Endodermal cell (in vitro differentiated cells): ENCODE measurements at regions not wholly inside any gene's neighbourhood (a gene's known extent, or its start where the extent isn't known, plus 50 kb on each side); places are given as distances from the start of the nearest gene placed in this dataset.

Source experiments
- DNase-seq: peaks from one replicate; pipeline ENCODE4 v3.0.0-alpha.2; 2017
- H3K27ac ChIP-seq: 2 replicates; pipeline ENCODE4 v1.5.1; 2013; ENCODE audit warnings: mild to moderate bottlenecking, low read depth, low read length, moderate library complexity
- H3K27me3 ChIP-seq: 2 replicates; pipeline ENCODE4 v1.6.1; 2013; ENCODE audit warnings: mild to moderate bottlenecking, low read length, moderate library complexity; ENCODE audit not compliant: insufficient read depth, control insufficient read depth, poor library complexity, severe bottlenecking
- H3K36me3 ChIP-seq: 2 replicates; pipeline ENCODE4 v1.7.0; 2013; ENCODE audit warnings: mild to moderate bottlenecking, low read length, moderate library complexity; ENCODE audit not compliant: control insufficient read depth, insufficient read depth
- H3K4me1 ChIP-seq: one replicate; pipeline ENCODE4 v1.7.0; 2013; ENCODE audit warnings: low read length; ENCODE audit not compliant: control insufficient read depth, insufficient read depth
- H3K4me3 ChIP-seq: 2 replicates; pipeline ENCODE4 v1.5.1; 2013; ENCODE audit warnings: mild to moderate bottlenecking, low read length, moderate library complexity
- H3K9ac ChIP-seq: 2 replicates; pipeline ENCODE4 v1.6.1; 2013; ENCODE audit warnings: mild to moderate bottlenecking, low read length, moderate library complexity; ENCODE audit not compliant: poor library complexity, severe bottlenecking; ENCODE audit errors: extremely low read depth
- H3K9me3 ChIP-seq: 2 replicates; pipeline ENCODE4 v1.6.1; 2013; ENCODE audit warnings: mild to moderate bottlenecking, low read length, moderate library complexity; ENCODE audit not compliant: control insufficient read depth
- H3K27ac Mint-ChIP-seq: 2 replicates; pipeline ENCODE4 v1.8.0; 2020; ENCODE audit warnings: mixed read lengths
- H3K27me3 Mint-ChIP-seq: 2 replicates; pipeline ENCODE4 v1.8.0; 2021; ENCODE audit warnings: mild to moderate bottlenecking, mixed read lengths; ENCODE audit not compliant: insufficient read depth
- H3K36me3 Mint-ChIP-seq: 2 replicates; pipeline ENCODE4 v1.8.0; 2020; ENCODE audit warnings: low read depth, mixed read lengths
- H3K4me1 Mint-ChIP-seq: 2 replicates; pipeline ENCODE4 v1.8.0; 2020; ENCODE audit warnings: mixed read lengths
- H3K4me3 Mint-ChIP-seq: 2 replicates; pipeline ENCODE4 v1.8.0; 2020; ENCODE audit warnings: mild to moderate bottlenecking, moderate library complexity, mixed read lengths
- H3K9me3 Mint-ChIP-seq: 2 replicates; pipeline ENCODE4 v1.8.0; 2020; ENCODE audit warnings: mild to moderate bottlenecking, mixed read lengths
- WGBS, 2 experiments: methylation state at CpG; one replicate each; pipeline versions ENCODE4 v1.1.5 to v1.1.7; 2013; ENCODE audit warnings: missing lambda C conversion rate in 2 of 2, mixed read lengths in 1 of 2; ENCODE audit not compliant: insufficient coverage in 1 of 2, insufficient read length in 1 of 2; 5-methylcytosine and 5-hydroxymethylcytosine counted together
- TF ChIP-seq, protein P1 (sequence below): fragments of 200-600 bp; sonication (generic); conservative IDR thresholded peaks from 2 replicates; pipeline ENCODE4 v1.5.0; 2021; ENCODE audit warnings: antibody characterized with exemption, mild to moderate bottlenecking

DNA sequence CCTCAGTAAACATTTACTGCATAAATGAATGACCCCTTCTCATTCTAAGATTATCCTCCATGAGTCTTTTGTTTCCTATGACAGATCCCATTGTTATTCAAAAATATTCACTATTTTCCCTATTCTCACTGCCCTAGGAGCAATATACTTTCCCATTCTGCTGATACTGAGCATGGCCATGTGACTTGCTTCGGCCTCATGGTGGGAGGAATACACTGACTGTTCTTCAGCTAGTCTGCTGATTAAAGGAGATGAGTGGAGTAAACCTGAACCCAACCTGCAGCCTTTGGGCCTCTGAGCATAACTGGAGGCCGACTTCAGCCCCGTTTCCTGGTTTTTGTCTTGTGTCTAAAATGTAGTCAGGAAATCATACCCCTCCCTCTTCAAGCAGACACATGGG, 531.8 kb upstream of the SALL1 start:
- H3K4me3 ChIP-seq, result no peak overlapping the region
- Mint-ChIP-seq H3K9me3 (no peaks in the 10 kb centered on the region), H3K36me3 (no peaks in the 10 kb centered on the region), H3K4me1 (peaks cover 17% of the 10 kb centered on the region), H3K4me3 (no peak overlapping the region), H3K27me3 (peaks cover 5% of the 10 kb centered on the region), H3K27ac (no peak overlapping the region)
- H3K9ac ChIP-seq, result no peak overlapping the region
- no peaks in the 10 kb centered on the region for H3K36me3 ChIP-seq
- peaks cover 6% of the 10 kb centered on the region for H3K4me1 ChIP-seq
- no peaks in the 10 kb centered on the region for H3K27me3 ChIP-seq
- 80 to 100% methylated on average over 3 of the region's 3 CpGs for WGBS, 2 experiments
- TF ChIP-seq, protein P1, sequence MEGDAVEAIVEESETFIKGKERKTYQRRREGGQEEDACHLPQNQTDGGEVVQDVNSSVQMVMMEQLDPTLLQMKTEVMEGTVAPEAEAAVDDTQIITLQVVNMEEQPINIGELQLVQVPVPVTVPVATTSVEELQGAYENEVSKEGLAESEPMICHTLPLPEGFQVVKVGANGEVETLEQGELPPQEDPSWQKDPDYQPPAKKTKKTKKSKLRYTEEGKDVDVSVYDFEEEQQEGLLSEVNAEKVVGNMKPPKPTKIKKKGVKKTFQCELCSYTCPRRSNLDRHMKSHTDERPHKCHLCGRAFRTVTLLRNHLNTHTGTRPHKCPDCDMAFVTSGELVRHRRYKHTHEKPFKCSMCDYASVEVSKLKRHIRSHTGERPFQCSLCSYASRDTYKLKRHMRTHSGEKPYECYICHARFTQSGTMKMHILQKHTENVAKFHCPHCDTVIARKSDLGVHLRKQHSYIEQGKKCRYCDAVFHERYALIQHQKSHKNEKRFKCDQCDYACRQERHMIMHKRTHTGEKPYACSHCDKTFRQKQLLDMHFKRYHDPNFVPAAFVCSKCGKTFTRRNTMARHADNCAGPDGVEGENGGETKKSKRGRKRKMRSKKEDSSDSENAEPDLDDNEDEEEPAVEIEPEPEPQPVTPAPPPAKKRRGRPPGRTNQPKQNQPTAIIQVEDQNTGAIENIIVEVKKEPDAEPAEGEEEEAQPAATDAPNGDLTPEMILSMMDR, result no peak
- no peak for DNase-seq
- H3K9me3 ChIP-seq, result no peaks in the 10 kb centered on the region
- H3K27ac ChIP-seq, result no peak overlapping the region

DNA sequence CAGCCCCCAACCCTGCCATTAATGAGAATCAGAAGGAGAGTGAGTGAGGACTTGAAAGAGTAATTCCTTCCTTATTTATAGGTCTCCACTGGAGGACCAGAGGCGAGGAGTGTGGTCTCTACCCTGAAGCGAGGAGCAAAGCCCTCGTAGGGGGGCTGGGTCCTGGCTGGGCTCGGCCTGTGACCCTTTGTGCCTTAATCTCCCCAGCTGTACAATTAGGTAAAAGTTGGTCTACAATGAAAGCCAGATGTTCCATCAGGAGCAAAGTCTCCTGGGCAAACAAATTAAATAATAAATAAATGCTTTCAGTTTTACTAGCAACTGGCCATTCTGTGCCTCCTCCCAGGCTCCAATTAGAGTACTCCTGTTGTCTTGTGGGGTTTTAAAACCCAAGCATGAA, 523.5 kb upstream of the SALL1 start:
- no peaks in the 10 kb centered on the region for H3K9me3 Mint-ChIP-seq
- TF ChIP-seq, protein P1, result no peak
- H3K4me3 Mint-ChIP-seq, result no peak overlapping the region
- H3K27ac Mint-ChIP-seq, result no peak overlapping the region
- H3K27me3 Mint-ChIP-seq, result peaks cover 9% of the 10 kb centered on the region
- WGBS, 2 experiments, result 97% methylated on average over 4 of the region's 4 CpGs; no CpG with 5 or more reads in 1 of the 2 experiments
- no peaks in the 10 kb centered on the region for H3K36me3 Mint-ChIP-seq
- H3K4me1 Mint-ChIP-seq, result peaks cover 18% of the 10 kb centered on the region
- H3K4me3 ChIP-seq, result no peak overlapping the region
- peaks cover 14% of the 10 kb centered on the region for H3K4me1 ChIP-seq
- no peaks in the 10 kb centered on the region for H3K36me3 ChIP-seq
- DNase-seq, result no peak
- H3K9me3 ChIP-seq, result no peaks in the 10 kb centered on the region
- H3K27ac ChIP-seq, result no peak overlapping the region
- no peaks in the 10 kb centered on the region for H3K27me3 ChIP-seq
- H3K9ac ChIP-seq, result no peak overlapping the region

DNA sequence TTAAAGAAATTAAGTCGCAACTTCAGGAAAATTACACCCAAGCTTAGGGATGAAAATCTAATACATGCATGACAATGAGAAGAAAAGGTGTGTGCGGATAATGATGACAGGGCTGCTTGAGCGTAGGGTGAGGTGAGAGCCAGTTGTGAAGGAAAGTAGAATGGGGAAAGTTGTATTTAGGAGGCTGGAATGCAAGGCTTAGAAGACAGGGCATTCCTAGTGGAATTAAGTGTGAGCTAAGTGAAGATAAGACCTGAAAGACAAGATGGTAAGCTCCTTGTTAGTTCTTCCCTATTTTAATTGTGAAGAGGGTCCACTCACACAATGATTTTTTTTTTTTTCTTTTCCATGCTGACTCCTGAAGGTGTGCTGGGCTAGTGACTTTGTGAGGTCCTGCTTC, 519.5 kb upstream of the SALL1 start:
- no peak overlapping the region for H3K4me3 Mint-ChIP-seq
- H3K9me3 Mint-ChIP-seq, result no peaks in the 10 kb centered on the region
- peaks cover 54% of the 10 kb centered on the region for H3K4me1 Mint-ChIP-seq
- Histone ChIP-seq H3K36me3 (no peaks in the 10 kb centered on the region), H3K9me3 (no peaks in the 10 kb centered on the region), H3K9ac (no peak overlapping the region), H3K27ac (no peak overlapping the region), H3K27me3 (no peaks in the 10 kb centered on the region), H3K4me3 (peak overlapping the region; percentile 12), H3K4me1 (peaks cover 26% of the 10 kb centered on the region)
- DNase-seq, result no peak
- no peaks in the 10 kb centered on the region for H3K36me3 Mint-ChIP-seq
- TF ChIP-seq, protein P1, result no peak
- 52 to 72% methylated on average over 2 to 3 of the region's 3 CpGs for WGBS, 2 experiments
- peak overlapping the region; percentile 82 for H3K27ac Mint-ChIP-seq
- H3K27me3 Mint-ChIP-seq, result peaks cover 9% of the 10 kb centered on the region
